KMS-11 (cell line): ENCODE measurements at regions not wholly inside any gene's neighbourhood (a gene's known extent, or its start where the extent isn't known, plus 50 kb on each side); places are given as distances from the start of the nearest gene placed in this dataset.
A peak's percentile ranks its signal among the peaks of the same experiment; 100 is the strongest.
"Not testable (repeated sequence)": the region's sequence is repeated elsewhere in the genome, so short reads cannot be mapped to it uniquely, and the experiment has no call there.

ENCODE experiments used
- H2AFZ ChIP-seq: fragments of 200-600 bp; sonication (generic); 2 replicates; pipeline ENCODE4 v1.6.1; 2016; ENCODE audit warnings: antibody characterized with exemption, mixed run types, low read depth
- H3K27ac ChIP-seq: fragments of 200-600 bp; sonication (generic); 2 replicates; pipeline ENCODE4 v1.6.1; 2016; ENCODE audit warnings: mild to moderate bottlenecking, mixed run types
- H3K27me3 ChIP-seq: fragments of 200-600 bp; sonication (generic); 2 replicates; pipeline ENCODE4 v1.6.1; 2017; ENCODE audit warnings: mild to moderate bottlenecking, low read depth, mixed run types, moderate library complexity; ENCODE audit not compliant: insufficient read depth
- H3K36me3 ChIP-seq: fragments of 200-600 bp; sonication (generic); 2 replicates; pipeline ENCODE4 v1.6.1; 2017; ENCODE audit warnings: mild to moderate bottlenecking, mixed run types; ENCODE audit not compliant: insufficient read depth
- H3K4me1 ChIP-seq: fragments of 200-600 bp; sonication (generic); 2 replicates; pipeline ENCODE4 v1.6.1; 2016; ENCODE audit warnings: mild to moderate bottlenecking, low read depth, mixed run types; ENCODE audit not compliant: poor library complexity, severe bottlenecking
- H3K4me2 ChIP-seq: fragments of 200-600 bp; sonication (generic); 2 replicates; pipeline ENCODE4 v1.7.0; 2016; ENCODE audit warnings: mild to moderate bottlenecking, mixed run types
- H3K4me3 ChIP-seq: fragments of 200-600 bp; sonication (generic); IDR thresholded peaks from 2 replicates; pipeline ENCODE4 v1.6.1; 2017; ENCODE audit warnings: low read depth, low read length, mixed read lengths; ENCODE audit not compliant: insufficient read depth
- H3K79me2 ChIP-seq: fragments of 200-600 bp; sonication (generic); 2 replicates; pipeline ENCODE4 v1.6.1; 2016; ENCODE audit warnings: low read depth, mixed run types; ENCODE audit not compliant: insufficient read depth
- H3K9ac ChIP-seq: fragments of 200-600 bp; sonication (generic); 2 replicates; pipeline ENCODE4 v1.6.1; 2016; ENCODE audit warnings: mild to moderate bottlenecking, mixed run types
- H4K20me1 ChIP-seq: fragments of 200-600 bp; sonication (generic); 2 replicates; pipeline ENCODE4 v1.6.1; 2016; ENCODE audit warnings: mild to moderate bottlenecking, mixed run types; ENCODE audit not compliant: insufficient read depth
- CTCF ChIP-seq: fragments of 200-600 bp; sonication (generic); conservative IDR thresholded peaks from 2 replicates; pipeline ENCODE4 v1.6.1; 2017; ENCODE audit warnings: low read depth, mild to moderate bottlenecking, antibody characterized with exemption, low read length, moderate library complexity, mixed read lengths

- peak overlapping the region; percentile 96 for H2AFZ ChIP-seq
- H3K4me2 ChIP-seq: peak overlapping the region; percentile 84
- TF ChIP-seq CTCF: peak; percentile 67
- H3K79me2 ChIP-seq, H3K9ac ChIP-seq, H3K27ac ChIP-seq, H3K27me3 ChIP-seq, H4K20me1 ChIP-seq, H3K4me1 ChIP-seq, H3K36me3 ChIP-seq, H3K4me3 ChIP-seq: not testable (repeated sequence)
These were observed 145.0 kb downstream of the CCDC74A start for GRCh38 chr2:131672471-131673399.

DNA sequence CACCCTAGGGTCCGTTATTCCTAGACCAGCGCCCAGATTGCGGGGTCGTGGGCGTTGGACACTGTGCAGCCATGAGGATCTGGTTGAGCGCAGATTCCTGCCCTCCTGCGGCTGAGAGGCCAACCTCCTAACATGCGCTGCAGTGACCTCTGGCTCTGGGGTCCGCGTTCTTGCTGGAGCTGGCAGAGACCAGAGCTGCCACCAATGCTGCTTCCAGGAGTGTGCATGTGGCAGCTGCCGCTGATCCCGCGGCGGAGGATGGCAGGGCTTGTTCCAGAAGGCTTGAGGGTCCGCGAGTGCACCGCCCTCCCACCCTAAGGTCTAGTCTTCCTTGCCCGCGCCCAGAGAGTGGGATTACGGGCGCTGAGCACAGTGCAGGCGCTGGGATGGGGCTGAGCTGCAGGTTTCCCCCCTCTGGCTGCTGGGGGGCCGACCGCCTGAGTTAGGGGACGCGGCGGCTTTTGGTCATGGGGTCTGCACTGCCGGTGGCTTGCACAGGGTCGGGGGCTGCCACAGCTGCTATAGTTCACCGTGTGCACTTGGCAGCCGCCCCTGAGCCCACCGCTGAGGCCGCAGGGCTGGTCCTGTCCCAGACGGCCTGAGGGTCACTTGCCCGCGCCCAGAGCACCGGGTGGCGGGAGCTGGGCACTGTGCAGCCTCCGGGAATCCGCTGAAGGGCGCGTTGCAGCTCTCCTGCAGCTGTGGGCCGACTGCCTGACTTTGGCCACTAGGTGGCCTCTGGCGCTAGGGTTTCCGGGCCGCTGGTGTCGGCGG, 145.9 kb downstream of the CCDC74A start:
- H3K4me3 ChIP-seq: no peak overlapping the region
- no peak overlapping the region for H3K9ac ChIP-seq
- peak overlapping the region; percentile 84 for H3K4me2 ChIP-seq
- no peaks in the 10 kb centered on the region for H3K27me3 ChIP-seq
- peak; percentile 79 for TF ChIP-seq CTCF
- no peaks in the 10 kb centered on the region for H4K20me1 ChIP-seq
- H3K4me1 ChIP-seq: peaks cover 3% of the 10 kb centered on the region
- H2AFZ ChIP-seq: peak overlapping the region; percentile 96
- no peaks in the 10 kb centered on the region for H3K36me3 ChIP-seq
- H3K79me2 ChIP-seq: no peaks in the 10 kb centered on the region
- H3K27ac ChIP-seq: no peak overlapping the region

- no peaks in the 10 kb centered on the region for H3K79me2 ChIP-seq
- H4K20me1 ChIP-seq: no peaks in the 10 kb centered on the region
- no peak overlapping the region for H3K4me3 ChIP-seq
- peaks cover 3% of the 10 kb centered on the region for H3K4me1 ChIP-seq
- H3K9ac ChIP-seq: no peak overlapping the region
- no peaks in the 10 kb centered on the region for H3K27me3 ChIP-seq
- TF ChIP-seq CTCF: peak; percentile 37; the same call in 1 of the 2 replicates
- H3K27ac ChIP-seq: no peak overlapping the region
- H3K36me3 ChIP-seq: no peaks in the 10 kb centered on the region
- H2AFZ ChIP-seq: peak overlapping the region; percentile 96; the same call in 1 of the 2 replicates
- H3K4me2 ChIP-seq: peak overlapping the region; percentile 84
These were observed 146.5 kb downstream of the CCDC74A start for GRCh38 chr2:131674174-131674507.

GRCh38 chr2:131681611-131682121, 154.0 kb downstream of the CCDC74A start:
- H3K27ac ChIP-seq, H3K4me3 ChIP-seq, H3K27me3 ChIP-seq, H3K36me3 ChIP-seq, H4K20me1 ChIP-seq: not testable (repeated sequence)
- H3K79me2 ChIP-seq: peaks cover 22% of the 10 kb centered on the region; the same call in 1 of the 2 replicates
- H3K9ac ChIP-seq: peak overlapping the region; percentile 81; the same call in 1 of the 2 replicates
- H3K4me1 ChIP-seq: peaks cover 25% of the 10 kb centered on the region
- peak overlapping the region; percentile 86 for H2AFZ ChIP-seq
- H3K4me2 ChIP-seq: peak overlapping the region; percentile 86
